Activated naive CD8-positive, alpha-beta T cell treated with anti-CD3 and anti-CD28 coated beads for 36 hours (primary cell): ENCODE measurements at regions not wholly inside any gene's neighbourhood (a gene's known extent, or its start where the extent isn't known, plus 50 kb on each side); places are given as distances from the start of the nearest gene placed in this dataset.

ENCODE experiments used
- DNase-seq: peaks from one replicate; pipeline ENCODE4 v3.0.0; 2021
- H3K27ac Mint-ChIP-seq: one replicate; pipeline ENCODE4 v1.8.0; 2022; ENCODE audit warnings: mild to moderate bottlenecking, moderate library complexity, mixed read lengths
- H3K27me3 Mint-ChIP-seq: one replicate; pipeline ENCODE4 v1.8.0; 2022; ENCODE audit warnings: mild to moderate bottlenecking, mixed read lengths
- H3K36me3 Mint-ChIP-seq: one replicate; pipeline ENCODE4 v1.8.0; 2021; ENCODE audit warnings: mild to moderate bottlenecking, mixed read lengths
- H3K4me1 Mint-ChIP-seq: one replicate; pipeline ENCODE4 v1.8.0; 2021; ENCODE audit warnings: mixed read lengths
- H3K4me3 Mint-ChIP-seq: one replicate; pipeline ENCODE4 v1.8.0; 2022; ENCODE audit warnings: mild to moderate bottlenecking, moderate library complexity, mixed read lengths
- H3K9me3 Mint-ChIP-seq: one replicate; pipeline ENCODE4 v1.8.0; 2022; ENCODE audit warnings: mixed read lengths

DNA sequence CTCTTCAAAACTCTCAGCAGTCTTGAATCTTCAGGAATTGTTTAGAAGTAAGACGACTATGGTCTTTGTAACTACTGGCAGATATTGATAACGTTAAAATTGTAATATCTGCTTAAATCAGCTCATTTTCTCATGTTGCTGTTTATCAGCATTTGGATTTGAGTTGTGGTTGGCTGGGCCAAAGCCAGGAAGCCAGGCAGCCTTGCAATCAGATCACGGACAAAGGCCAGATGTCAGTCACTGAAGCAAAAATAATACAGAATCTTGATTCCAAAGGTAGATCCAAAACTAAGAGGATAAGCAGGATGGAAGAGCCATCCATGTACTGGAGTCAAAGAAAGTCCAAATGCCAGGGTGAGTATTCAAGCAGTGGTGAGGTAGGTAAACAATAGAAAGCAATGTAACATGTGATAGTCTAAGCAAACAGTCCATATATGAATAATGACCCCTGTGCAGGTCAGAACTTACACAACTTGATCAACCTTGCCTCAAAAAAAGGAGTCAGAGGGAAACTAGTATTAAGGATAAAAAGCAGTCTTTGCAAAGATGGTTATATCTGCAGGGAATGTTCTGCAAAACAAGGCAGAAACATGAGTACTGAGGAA lies 95.8 kb upstream of the RAP1B start:
- DNase-seq: no peak
- H3K36me3 Mint-ChIP-seq: no peaks in the 10 kb centered on the region
- H3K9me3 Mint-ChIP-seq: no peaks in the 10 kb centered on the region
- H3K4me3 Mint-ChIP-seq: no peak overlapping the region
- peaks cover 3% of the 10 kb centered on the region for H3K4me1 Mint-ChIP-seq
- H3K27me3 Mint-ChIP-seq: no peaks in the 10 kb centered on the region
- H3K27ac Mint-ChIP-seq: no peak overlapping the region

DNA sequence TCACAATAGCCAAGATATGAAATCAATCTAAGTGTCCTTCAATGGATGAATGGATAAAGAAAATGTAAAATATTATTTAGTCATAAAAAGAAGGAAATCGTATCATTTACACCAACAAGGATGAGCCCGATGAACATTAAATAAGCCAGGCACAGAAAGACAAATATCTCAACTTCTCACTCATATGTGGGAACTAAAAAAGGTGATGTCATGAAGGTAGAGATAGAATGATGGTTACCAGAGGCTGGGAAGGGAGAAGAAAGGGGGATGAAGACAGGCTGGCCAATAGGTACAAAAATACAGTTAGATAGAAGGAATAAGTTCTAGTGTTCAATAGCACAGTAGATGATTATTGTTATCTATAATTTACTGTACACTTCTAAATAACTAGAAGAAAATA lies 94.9 kb upstream of the RAP1B start:
- Mint-ChIP-seq H3K4me3 (no peak overlapping the region), H3K4me1 (peaks cover 3% of the 10 kb centered on the region), H3K36me3 (no peaks in the 10 kb centered on the region), H3K27ac (no peak overlapping the region), H3K27me3 (no peaks in the 10 kb centered on the region), H3K9me3 (no peaks in the 10 kb centered on the region)
- no peak for DNase-seq

GRCh38 chr12:68521321-68521839 lies 89.3 kb upstream of the RAP1B start:
- H3K27ac Mint-ChIP-seq: no peak overlapping the region
- H3K4me3 Mint-ChIP-seq: no peak overlapping the region
- H3K4me1 Mint-ChIP-seq: peaks cover 8% of the 10 kb centered on the region
- peaks cover 2% of the 10 kb centered on the region for H3K9me3 Mint-ChIP-seq
- DNase-seq: no peak
- no peaks in the 10 kb centered on the region for H3K27me3 Mint-ChIP-seq
- no peaks in the 10 kb centered on the region for H3K36me3 Mint-ChIP-seq

DNA sequence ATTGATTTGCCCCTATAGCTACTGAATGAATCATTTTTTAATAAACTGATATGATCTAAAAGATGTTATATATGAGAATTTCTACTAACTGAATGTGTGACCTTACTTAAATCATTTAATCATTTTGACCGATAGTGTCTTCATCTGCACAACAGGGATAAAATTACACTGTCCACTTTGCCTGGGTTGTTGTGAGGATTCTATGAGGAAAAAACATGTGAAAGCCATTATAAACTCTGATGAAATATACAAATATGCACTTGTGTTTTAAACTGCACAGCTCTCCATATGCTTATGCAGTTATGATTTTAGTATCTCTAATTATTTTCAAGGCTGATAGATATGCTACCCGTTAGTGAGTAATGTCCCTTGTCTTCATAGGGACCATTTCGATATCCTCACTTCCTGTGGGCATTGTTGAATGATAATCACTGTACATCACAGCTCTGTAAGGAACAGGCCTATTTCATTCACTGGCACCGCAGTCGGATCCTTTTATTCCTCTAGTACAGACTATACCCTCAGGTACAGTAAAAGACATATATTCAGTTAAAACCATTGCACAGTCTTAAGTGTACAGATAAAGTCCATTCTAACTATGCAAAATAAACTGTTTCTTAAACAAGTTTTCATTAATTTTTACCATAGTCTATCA lies 88.7 kb upstream of the RAP1B start:
- Mint-ChIP-seq H3K36me3 (no peaks in the 10 kb centered on the region), H3K27ac (no peak overlapping the region), H3K9me3 (peaks cover 2% of the 10 kb centered on the region), H3K4me3 (no peak overlapping the region), H3K27me3 (no peaks in the 10 kb centered on the region), H3K4me1 (peaks cover 8% of the 10 kb centered on the region)
- DNase-seq: no peak

DNA sequence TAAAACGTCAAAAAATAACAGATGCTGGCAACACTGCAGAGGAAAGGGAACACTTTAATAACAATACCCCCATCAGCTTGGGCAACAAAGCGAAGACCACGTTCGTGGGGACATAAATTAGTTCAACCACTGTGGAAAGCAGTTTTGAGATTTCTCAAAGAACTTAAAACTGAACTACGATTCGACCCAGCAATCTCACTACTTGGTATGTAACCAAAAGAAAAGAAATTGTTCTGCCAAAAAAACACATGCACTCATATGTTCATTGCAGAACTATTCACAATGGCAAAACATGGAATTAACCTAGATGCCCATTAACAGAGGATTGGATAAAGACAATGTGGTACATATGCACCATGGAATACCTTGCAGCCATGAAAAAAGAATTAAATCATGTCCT lies 81.2 kb upstream of the RAP1B start:
- no peak for DNase-seq
- H3K27me3 Mint-ChIP-seq: no peaks in the 10 kb centered on the region
- H3K4me3 Mint-ChIP-seq: no peak overlapping the region
- no peak overlapping the region for H3K27ac Mint-ChIP-seq
- H3K4me1 Mint-ChIP-seq: peaks cover 20% of the 10 kb centered on the region
- H3K36me3 Mint-ChIP-seq: peaks cover 2% of the 10 kb centered on the region
- H3K9me3 Mint-ChIP-seq: peaks cover 3% of the 10 kb centered on the region

GRCh38 chr12:68529869-68530268 lies 80.8 kb upstream of the RAP1B start:
- Mint-ChIP-seq H3K9me3 (peaks cover 2% of the 10 kb centered on the region), H3K36me3 (peaks cover 2% of the 10 kb centered on the region), H3K27me3 (no peaks in the 10 kb centered on the region)

GRCh38 chr12:68530299-68530698 lies 80.4 kb upstream of the RAP1B start:
- no peak for DNase-seq
- peaks cover 2% of the 10 kb centered on the region for H3K36me3 Mint-ChIP-seq
- peaks cover 20% of the 10 kb centered on the region for H3K4me1 Mint-ChIP-seq
- H3K9me3 Mint-ChIP-seq: peaks cover 2% of the 10 kb centered on the region
- H3K4me3 Mint-ChIP-seq: no peak overlapping the region
- no peaks in the 10 kb centered on the region for H3K27me3 Mint-ChIP-seq
- H3K27ac Mint-ChIP-seq: no peak overlapping the region

More at GRCh38 chr12:68529869-68530268, 80.8 kb upstream of the RAP1B start:
- peaks cover 20% of the 10 kb centered on the region for H3K4me1 Mint-ChIP-seq
- H3K4me3 Mint-ChIP-seq: no peak overlapping the region
- DNase-seq: no peak
- H3K27ac Mint-ChIP-seq: no peak overlapping the region

DNA sequence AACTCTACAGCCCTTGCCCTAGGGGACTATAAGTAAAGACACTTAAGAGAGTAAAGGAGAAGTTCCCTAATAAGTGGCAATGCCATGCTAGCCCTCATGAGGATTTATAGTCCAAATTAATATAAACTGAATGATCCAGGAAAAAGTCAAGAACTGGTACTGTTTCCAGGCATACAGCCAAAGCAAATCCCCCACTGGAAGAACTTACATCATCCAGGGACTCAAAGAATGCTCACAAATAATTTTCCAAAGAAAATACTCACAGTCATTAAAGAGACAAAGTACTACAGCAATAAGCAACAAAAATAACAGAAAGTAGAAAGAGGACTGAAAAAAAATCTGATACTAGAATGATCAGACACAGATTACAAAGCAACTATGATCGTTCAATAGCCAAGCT lies 79.7 kb upstream of the RAP1B start:
- peaks cover 2% of the 10 kb centered on the region for H3K36me3 Mint-ChIP-seq
- peaks cover 2% of the 10 kb centered on the region for H3K9me3 Mint-ChIP-seq
- H3K27ac Mint-ChIP-seq: no peak overlapping the region
- H3K27me3 Mint-ChIP-seq: no peaks in the 10 kb centered on the region
- H3K4me3 Mint-ChIP-seq: no peak overlapping the region
- H3K4me1 Mint-ChIP-seq: peaks cover 20% of the 10 kb centered on the region
- DNase-seq: no peak

- H3K27ac Mint-ChIP-seq: no peak overlapping the region
- peaks cover 2% of the 10 kb centered on the region for H3K9me3 Mint-ChIP-seq
- peaks cover 2% of the 10 kb centered on the region for H3K36me3 Mint-ChIP-seq
- peaks cover 31% of the 10 kb centered on the region for H3K4me1 Mint-ChIP-seq
- no peak overlapping the region for H3K4me3 Mint-ChIP-seq
- no peaks in the 10 kb centered on the region for H3K27me3 Mint-ChIP-seq
- DNase-seq: no peak
These were observed 78.4 kb upstream of the RAP1B start for GRCh38 chr12:68532204-68532886.

DNA sequence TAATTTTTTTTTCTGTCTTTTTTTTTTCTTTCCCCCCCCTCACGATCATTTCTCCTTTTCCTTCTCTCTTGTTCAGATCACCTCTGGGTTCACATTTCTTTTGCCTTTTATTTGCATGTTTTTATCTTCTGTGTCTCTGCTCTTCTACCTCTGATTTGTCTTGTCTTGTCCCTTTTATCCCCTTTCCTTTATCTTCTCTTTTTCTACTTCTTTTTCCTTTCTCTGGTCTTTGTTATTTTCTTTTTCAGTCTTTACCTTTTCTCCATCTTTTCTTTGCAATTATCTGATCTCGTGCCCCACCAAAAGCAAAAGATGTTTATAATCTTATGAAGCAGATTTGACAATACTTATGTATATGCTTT lies 77.8 kb upstream of the RAP1B start:
- Mint-ChIP-seq H3K36me3 (peaks cover 2% of the 10 kb centered on the region), H3K27ac (peak overlapping the region; percentile 34)

DNA sequence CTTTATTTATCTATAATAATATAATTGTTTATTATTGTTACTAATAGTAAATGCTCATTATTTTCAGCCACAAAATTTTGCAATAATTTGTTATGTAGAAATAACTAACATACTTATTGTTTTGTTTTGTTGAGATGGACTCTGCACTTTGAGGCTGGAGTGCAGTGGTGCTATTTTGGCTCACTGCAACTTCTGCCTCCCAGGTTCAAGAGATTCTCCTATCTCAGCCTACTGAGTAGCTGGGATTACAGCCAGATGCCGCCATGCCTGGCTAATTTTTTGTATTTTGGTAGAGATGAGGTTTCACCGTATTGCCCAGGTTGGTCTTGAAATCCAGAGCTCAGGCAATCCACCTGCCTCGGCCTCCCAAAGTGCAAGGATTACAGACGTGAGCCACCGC lies 76.6 kb upstream of the RAP1B start:
- no peak for DNase-seq
- H3K4me1 Mint-ChIP-seq: peaks cover 42% of the 10 kb centered on the region
- no peaks in the 10 kb centered on the region for H3K27me3 Mint-ChIP-seq
- H3K4me3 Mint-ChIP-seq: no peak overlapping the region
- peaks cover 1% of the 10 kb centered on the region for H3K9me3 Mint-ChIP-seq
- H3K27ac Mint-ChIP-seq: no peak overlapping the region
- peaks cover 3% of the 10 kb centered on the region for H3K36me3 Mint-ChIP-seq

More for the DNA sequence above, 77.8 kb upstream of the RAP1B start:
- H3K4me3 Mint-ChIP-seq: peak overlapping the region; percentile 15
- no peak for DNase-seq
- no peaks in the 10 kb centered on the region for H3K9me3 Mint-ChIP-seq
- H3K4me1 Mint-ChIP-seq: peaks cover 34% of the 10 kb centered on the region
- no peaks in the 10 kb centered on the region for H3K27me3 Mint-ChIP-seq

- Mint-ChIP-seq H3K4me1 (peaks cover 61% of the 10 kb centered on the region), H3K27ac (peak overlapping the region; percentile 50), H3K9me3 (peaks cover 9% of the 10 kb centered on the region), H3K27me3 (no peaks in the 10 kb centered on the region), H3K4me3 (no peak overlapping the region), H3K36me3 (peaks cover 9% of the 10 kb centered on the region)
- no peak for DNase-seq
These were observed 73.7 kb upstream of the RAP1B start for GRCh38 chr12:68536885-68537485.

DNA sequence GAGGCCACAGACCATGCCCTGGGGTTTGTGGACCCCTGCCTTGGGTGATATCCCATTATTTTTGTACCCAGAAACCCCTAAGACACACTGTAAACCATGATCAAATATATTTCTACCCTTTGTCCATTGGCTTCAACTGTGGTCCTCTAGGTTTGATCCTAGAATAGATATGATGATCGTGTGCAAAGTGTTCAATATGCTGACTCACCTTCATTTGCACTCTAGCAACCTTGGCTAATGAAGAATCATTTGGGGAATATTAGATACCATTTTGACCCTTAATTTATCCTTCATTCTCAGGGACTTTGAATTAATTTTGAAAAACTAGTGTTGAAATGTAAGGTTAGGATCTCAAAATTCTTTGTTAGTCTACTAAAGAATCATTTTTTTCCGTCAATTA lies 73.1 kb upstream of the RAP1B start:
- H3K27ac Mint-ChIP-seq: no peak overlapping the region
- no peak for DNase-seq
- no peaks in the 10 kb centered on the region for H3K27me3 Mint-ChIP-seq
- H3K4me1 Mint-ChIP-seq: peaks cover 57% of the 10 kb centered on the region
- H3K4me3 Mint-ChIP-seq: no peak overlapping the region
- H3K36me3 Mint-ChIP-seq: peaks cover 9% of the 10 kb centered on the region
- peaks cover 9% of the 10 kb centered on the region for H3K9me3 Mint-ChIP-seq

- Mint-ChIP-seq H3K27ac (peak overlapping the region; percentile 92), H3K4me1 (peaks cover 52% of the 10 kb centered on the region), H3K4me3 (peak overlapping the region; percentile 62), H3K36me3 (peaks cover 12% of the 10 kb centered on the region), H3K9me3 (peaks cover 13% of the 10 kb centered on the region), H3K27me3 (no peaks in the 10 kb centered on the region)
- peak; percentile 69 for DNase-seq
These were observed 71.7 kb upstream of the RAP1B start for GRCh38 chr12:68538726-68539614.
